ENCODE measurements at regions not wholly inside any gene's neighbourhood (a gene's known extent, or its start where the extent isn't known, plus 50 kb on each side); places are given as distances from the start of the nearest gene placed in this dataset.

DNA sequence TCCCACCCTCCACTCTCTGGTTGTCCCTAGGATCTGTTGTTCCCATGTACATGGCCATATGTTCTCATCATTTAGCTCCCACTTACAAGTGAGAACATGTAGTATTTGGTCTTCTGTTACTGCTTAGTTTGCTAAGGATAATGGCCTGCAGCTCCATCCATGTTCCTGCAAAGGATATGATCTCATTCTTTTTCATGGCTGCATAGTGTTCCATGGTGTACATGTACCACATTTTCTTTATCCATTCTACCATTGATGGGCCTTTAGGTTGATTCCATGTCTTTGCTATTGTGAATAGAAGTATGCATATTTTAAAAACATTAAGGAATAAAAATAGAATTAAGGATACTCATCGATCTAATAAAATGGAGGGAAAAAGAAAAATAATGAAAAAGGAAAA lies 278.4 kb downstream of the MBNL1 start (continued):
- TF ChIP-seq, protein P1, sequence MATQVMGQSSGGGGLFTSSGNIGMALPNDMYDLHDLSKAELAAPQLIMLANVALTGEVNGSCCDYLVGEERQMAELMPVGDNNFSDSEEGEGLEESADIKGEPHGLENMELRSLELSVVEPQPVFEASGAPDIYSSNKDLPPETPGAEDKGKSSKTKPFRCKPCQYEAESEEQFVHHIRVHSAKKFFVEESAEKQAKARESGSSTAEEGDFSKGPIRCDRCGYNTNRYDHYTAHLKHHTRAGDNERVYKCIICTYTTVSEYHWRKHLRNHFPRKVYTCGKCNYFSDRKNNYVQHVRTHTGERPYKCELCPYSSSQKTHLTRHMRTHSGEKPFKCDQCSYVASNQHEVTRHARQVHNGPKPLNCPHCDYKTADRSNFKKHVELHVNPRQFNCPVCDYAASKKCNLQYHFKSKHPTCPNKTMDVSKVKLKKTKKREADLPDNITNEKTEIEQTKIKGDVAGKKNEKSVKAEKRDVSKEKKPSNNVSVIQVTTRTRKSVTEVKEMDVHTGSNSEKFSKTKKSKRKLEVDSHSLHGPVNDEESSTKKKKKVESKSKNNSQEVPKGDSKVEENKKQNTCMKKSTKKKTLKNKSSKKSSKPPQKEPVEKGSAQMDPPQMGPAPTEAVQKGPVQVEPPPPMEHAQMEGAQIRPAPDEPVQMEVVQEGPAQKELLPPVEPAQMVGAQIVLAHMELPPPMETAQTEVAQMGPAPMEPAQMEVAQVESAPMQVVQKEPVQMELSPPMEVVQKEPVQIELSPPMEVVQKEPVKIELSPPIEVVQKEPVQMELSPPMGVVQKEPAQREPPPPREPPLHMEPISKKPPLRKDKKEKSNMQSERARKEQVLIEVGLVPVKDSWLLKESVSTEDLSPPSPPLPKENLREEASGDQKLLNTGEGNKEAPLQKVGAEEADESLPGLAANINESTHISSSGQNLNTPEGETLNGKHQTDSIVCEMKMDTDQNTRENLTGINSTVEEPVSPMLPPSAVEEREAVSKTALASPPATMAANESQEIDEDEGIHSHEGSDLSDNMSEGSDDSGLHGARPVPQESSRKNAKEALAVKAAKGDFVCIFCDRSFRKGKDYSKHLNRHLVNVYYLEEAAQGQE (IDR thresholded peaks at IDR 0.05; ENCODE audit: unreplicated experiment): no peak

DNA sequence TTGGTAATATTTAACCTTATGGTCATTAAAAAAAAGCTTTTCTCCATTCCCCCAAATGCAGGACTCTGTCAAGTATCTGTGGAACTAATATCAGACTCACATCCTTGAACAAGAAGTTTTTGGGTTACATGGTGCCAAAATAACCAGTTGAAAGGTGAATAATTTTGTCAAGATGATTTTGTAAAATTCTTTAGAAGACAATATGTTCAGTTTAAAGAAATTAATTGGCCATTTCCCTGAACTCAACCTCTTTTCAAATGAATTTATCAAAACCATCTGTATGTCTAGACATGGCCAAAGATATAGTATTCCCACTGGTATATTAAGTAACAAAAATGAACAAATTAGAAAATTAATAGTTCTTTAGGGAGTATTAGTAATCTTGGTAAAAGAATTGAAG lies 280.5 kb downstream of the MBNL1 start:
- no peaks in the 10 kb centered on the region for H3K4me1 Mint-ChIP-seq
- Histone ChIP-seq H4K20me1 (replicated peaks; ENCODE audit: insufficient read depth) (no peaks in the 10 kb centered on the region), H3K9me2 (ENCODE audit: insufficient read depth) (no peaks in the 10 kb centered on the region), H3K4me1 (ENCODE audit: insufficient read depth) (no peaks in the 10 kb centered on the region), H2AFZ (no peak overlapping the region), H3K27ac (ENCODE audit: low read depth) (no peak overlapping the region), H3K4me3 (no peak overlapping the region), H3K4me2 (no peak overlapping the region), H3F3A (replicated peaks; ENCODE audit: low read depth) (no peaks in the 10 kb centered on the region), H3K36me3 (ENCODE audit: insufficient read depth) (no peaks in the 10 kb centered on the region), H3K27me3 (ENCODE audit: insufficient read depth) (no peaks in the 10 kb centered on the region), H3K79me2 (replicated peaks; ENCODE audit: insufficient read depth) (no peaks in the 10 kb centered on the region)
- no peaks in the 10 kb centered on the region for H3K36me3 Mint-ChIP-seq (ENCODE audit: low read depth)
- ATAC-seq (no peak), DNase-seq (ENCODE audit: low spot score) (no peak)
- no peak overlapping the region for H3K4me3 Mint-ChIP-seq
- no peak overlapping the region for H3K27ac Mint-ChIP-seq
- no peaks in the 10 kb centered on the region for H3K27me3 Mint-ChIP-seq (ENCODE audit: insufficient read depth, low read depth, poor library complexity)
- no peaks in the 10 kb centered on the region for H3K9me3 Mint-ChIP-seq
- TF ChIP-seq JUNB (IDR thresholded peaks at IDR 0.05; ENCODE audit: unreplicated experiment) (no peak), EZH2 (IDR thresholded peaks at IDR 0.05; ENCODE audit: low read depth, unreplicated experiment) (no peak)

DNA sequence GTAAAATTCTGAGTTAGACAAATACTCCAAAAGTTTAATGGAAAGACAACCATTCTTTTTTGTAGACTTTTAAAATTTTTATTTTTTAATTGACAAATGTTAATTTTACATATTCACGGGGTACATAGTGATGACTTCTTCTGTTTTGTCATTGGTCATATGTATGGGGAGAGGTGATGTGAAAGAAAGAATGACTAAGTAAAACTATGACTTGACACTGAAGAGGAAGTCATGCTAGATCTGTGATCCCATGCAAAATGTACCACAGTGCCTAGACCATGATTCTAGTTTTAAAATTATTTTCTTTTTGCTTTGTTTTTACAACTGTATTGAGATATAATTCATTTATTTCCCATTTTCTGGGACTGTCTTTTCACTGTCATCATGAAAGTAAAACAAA lies 281.6 kb downstream of the MBNL1 start:
- Histone ChIP-seq H3K4me1 (ENCODE audit: insufficient read depth) (no peaks in the 10 kb centered on the region), H3K36me3 (ENCODE audit: insufficient read depth) (no peaks in the 10 kb centered on the region), H3K27ac (ENCODE audit: low read depth) (no peak overlapping the region), H3K79me2 (replicated peaks; ENCODE audit: insufficient read depth) (no peaks in the 10 kb centered on the region), H3K4me2 (no peak overlapping the region), H3F3A (replicated peaks; ENCODE audit: low read depth) (no peaks in the 10 kb centered on the region), H4K20me1 (replicated peaks; ENCODE audit: insufficient read depth) (no peaks in the 10 kb centered on the region), H3K4me3 (no peak overlapping the region), H2AFZ (no peak overlapping the region), H3K27me3 (ENCODE audit: insufficient read depth) (no peaks in the 10 kb centered on the region), H3K9me2 (ENCODE audit: insufficient read depth) (no peaks in the 10 kb centered on the region)
- Mint-ChIP-seq H3K27ac (no peak overlapping the region), H3K36me3 (ENCODE audit: low read depth) (no peaks in the 10 kb centered on the region), H3K4me3 (no peak overlapping the region), H3K9me3 (no peaks in the 10 kb centered on the region), H3K27me3 (ENCODE audit: insufficient read depth, low read depth, poor library complexity) (no peaks in the 10 kb centered on the region), H3K4me1 (no peaks in the 10 kb centered on the region)
- no peak for DNase-seq (ENCODE audit: low spot score)
- ATAC-seq: no peak
- TF ChIP-seq EZH2 (IDR thresholded peaks at IDR 0.05; ENCODE audit: low read depth, unreplicated experiment) (no peak), POLR2AphosphoS5 (IDR thresholded peaks at IDR 0.05; ENCODE audit: low read depth) (no peak), NANOG (IDR thresholded peaks at IDR 0.05; ENCODE audit: borderline replicate concordance) (no peak), JUNB (IDR thresholded peaks at IDR 0.05; ENCODE audit: unreplicated experiment) (no peak), ZNF331 (CRISPR knock-in tag; IDR thresholded peaks at IDR 0.05; ENCODE audit: low read depth) (no peak), ZNF114 (CRISPR knock-in tag; IDR thresholded peaks at IDR 0.05) (no peak), EZH2phosphoT487 (IDR thresholded peaks at IDR 0.05; ENCODE audit: unreplicated experiment) (no peak), CREB1 (CRISPR knock-in tag; IDR thresholded peaks at IDR 0.05; ENCODE audit: low read depth) (no peak)
- TF ChIP-seq, protein P2, sequence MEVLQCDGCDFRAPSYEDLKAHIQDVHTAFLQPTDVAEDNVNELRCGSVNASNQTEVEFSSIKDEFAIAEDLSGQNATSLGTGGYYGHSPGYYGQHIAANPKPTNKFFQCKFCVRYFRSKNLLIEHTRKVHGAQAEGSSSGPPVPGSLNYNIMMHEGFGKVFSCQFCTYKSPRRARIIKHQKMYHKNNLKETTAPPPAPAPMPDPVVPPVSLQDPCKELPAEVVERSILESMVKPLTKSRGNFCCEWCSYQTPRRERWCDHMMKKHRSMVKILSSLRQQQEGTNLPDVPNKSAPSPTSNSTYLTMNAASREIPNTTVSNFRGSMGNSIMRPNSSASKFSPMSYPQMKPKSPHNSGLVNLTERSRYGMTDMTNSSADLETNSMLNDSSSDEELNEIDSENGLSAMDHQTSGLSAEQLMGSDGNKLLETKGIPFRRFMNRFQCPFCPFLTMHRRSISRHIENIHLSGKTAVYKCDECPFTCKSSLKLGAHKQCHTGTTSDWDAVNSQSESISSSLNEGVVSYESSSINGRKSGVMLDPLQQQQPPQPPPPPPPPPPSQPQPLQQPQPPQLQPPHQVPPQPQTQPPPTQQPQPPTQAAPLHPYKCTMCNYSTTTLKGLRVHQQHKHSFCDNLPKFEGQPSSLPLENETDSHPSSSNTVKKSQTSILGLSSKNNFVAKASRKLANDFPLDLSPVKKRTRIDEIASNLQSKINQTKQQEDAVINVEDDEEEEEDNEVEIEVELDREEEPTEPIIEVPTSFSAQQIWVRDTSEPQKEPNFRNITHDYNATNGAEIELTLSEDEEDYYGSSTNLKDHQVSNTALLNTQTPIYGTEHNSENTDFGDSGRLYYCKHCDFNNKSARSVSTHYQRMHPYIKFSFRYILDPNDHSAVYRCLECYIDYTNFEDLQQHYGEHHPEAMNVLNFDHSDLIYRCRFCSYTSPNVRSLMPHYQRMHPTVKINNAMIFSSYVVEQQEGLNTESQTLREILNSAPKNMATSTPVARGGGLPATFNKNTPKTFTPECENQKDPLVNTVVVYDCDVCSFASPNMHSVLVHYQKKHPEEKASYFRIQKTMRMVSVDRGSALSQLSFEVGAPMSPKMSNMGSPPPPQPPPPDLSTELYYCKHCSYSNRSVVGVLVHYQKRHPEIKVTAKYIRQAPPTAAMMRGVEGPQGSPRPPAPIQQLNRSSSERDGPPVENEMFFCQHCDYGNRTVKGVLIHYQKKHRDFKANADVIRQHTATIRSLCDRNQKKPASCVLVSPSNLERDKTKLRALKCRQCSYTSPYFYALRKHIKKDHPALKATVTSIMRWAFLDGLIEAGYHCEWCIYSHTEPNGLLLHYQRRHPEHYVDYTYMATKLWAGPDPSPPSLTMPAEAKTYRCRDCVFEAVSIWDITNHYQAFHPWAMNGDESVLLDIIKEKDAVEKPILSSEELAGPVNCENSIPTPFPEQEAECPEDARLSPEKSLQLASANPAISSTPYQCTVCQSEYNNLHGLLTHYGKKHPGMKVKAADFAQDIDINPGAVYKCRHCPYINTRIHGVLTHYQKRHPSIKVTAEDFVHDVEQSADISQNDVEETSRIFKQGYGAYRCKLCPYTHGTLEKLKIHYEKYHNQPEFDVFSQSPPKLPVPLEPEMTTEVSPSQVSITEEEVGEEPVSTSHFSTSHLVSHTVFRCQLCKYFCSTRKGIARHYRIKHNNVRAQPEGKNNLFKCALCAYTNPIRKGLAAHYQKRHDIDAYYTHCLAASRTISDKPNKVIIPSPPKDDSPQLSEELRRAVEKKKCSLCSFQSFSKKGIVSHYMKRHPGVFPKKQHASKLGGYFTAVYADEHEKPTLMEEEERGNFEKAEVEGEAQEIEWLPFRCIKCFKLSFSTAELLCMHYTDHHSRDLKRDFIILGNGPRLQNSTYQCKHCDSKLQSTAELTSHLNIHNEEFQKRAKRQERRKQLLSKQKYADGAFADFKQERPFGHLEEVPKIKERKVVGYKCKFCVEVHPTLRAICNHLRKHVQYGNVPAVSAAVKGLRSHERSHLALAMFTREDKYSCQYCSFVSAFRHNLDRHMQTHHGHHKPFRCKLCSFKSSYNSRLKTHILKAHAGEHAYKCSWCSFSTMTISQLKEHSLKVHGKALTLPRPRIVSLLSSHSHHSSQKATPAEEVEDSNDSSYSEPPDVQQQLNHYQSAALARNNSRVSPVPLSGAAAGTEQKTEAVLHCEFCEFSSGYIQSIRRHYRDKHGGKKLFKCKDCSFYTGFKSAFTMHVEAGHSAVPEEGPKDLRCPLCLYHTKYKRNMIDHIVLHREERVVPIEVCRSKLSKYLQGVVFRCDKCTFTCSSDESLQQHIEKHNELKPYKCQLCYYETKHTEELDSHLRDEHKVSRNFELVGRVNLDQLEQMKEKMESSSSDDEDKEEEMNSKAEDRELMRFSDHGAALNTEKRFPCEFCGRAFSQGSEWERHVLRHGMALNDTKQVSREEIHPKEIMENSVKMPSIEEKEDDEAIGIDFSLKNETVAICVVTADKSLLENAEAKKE (CRISPR knock-in tag; IDR thresholded peaks at IDR 0.05): no peak
- TF ChIP-seq, protein P3, sequence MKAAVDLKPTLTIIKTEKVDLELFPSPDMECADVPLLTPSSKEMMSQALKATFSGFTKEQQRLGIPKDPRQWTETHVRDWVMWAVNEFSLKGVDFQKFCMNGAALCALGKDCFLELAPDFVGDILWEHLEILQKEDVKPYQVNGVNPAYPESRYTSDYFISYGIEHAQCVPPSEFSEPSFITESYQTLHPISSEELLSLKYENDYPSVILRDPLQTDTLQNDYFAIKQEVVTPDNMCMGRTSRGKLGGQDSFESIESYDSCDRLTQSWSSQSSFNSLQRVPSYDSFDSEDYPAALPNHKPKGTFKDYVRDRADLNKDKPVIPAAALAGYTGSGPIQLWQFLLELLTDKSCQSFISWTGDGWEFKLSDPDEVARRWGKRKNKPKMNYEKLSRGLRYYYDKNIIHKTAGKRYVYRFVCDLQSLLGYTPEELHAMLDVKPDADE (IDR thresholded peaks at IDR 0.05): no peak
